ENCODE measurements at regions not wholly inside any gene's neighbourhood (a gene's known extent, or its start where the extent isn't known, plus 50 kb on each side); places are given as distances from the start of the nearest gene placed in this dataset.
A peak's percentile ranks its signal among the peaks of the same experiment; 100 is the strongest.
"Not testable (repeated sequence)": the region's sequence is repeated elsewhere in the genome, so short reads cannot be mapped to it uniquely, and the experiment has no call there.

GRCh38 chr20:29878777-29879442 lies 1378.6 kb upstream of the DEFB115 start:
- Histone ChIP-seq H3K4me2 (peak overlapping the region; percentile 78), H3K79me2 (ENCODE audit: insufficient read depth) (no peaks in the 10 kb centered on the region), H3K4me1 (ENCODE audit: control insufficient read depth in 1 of 2, insufficient read depth in 2 of 2, low read depth in 1 of 2, low read length in 1 of 2) (peaks cover 0 to 11% of the 10 kb centered on the region in 2 experiments; a peak in 1 of 4 replicates), H3K9me2 (no peaks in the 10 kb centered on the region), H2AFZ (ENCODE audit: low read depth) (peak overlapping the region; percentile 98), H3K36me3 (replicated peaks in 1 of 2; ENCODE audit: control insufficient read depth in 1 of 2, insufficient read depth in 2 of 2, low read length in 1 of 2) (no peaks in the 10 kb centered on the region), H4K20me1 (ENCODE audit: insufficient read depth) (no peaks in the 10 kb centered on the region), H3F3A (replicated peaks; ENCODE audit: insufficient read depth) (no peaks in the 10 kb centered on the region), H3K27me3 (ENCODE audit: insufficient read depth) (no peaks in the 10 kb centered on the region), H3K4me3 (ENCODE audit: low read depth in 2 of 2, low read length in 1 of 2) (peak overlapping the region; percentile 56 to 65), H3K9ac (peak overlapping the region; percentile 14; the same call in 1 of the 2 replicates), H3K9me3 (peaks cover 3% of the 10 kb centered on the region; the same call in 1 of the 2 replicates), H3K27ac (ENCODE audit: low read depth in 2 of 2, low read length in 1 of 2) (no peak overlapping the region; a peak in 1 of 4 replicates)
- CTCF ChIA-PET, result interaction anchor here (1.2 kb wide), 1 partner anchor 933 kb away, joined by 6 read pairs; no protein-coding TSS in a partner anchor
- WGBS (ENCODE audit: low lambda C conversion rate), result 32% methylated on average over 23 of the region's 24 CpGs
- POLR2A ChIA-PET, result interaction anchor here (1.1 kb wide), 1 partner anchor 382 kb away, joined by 3 read pairs; no protein-coding TSS in a partner anchor
- DNase-seq, result peak; percentile 26
- peak; percentile 46; the same call in 1 of the 2 replicates for TF ChIP-seq MXI1 (IDR thresholded peaks at IDR 0.05; ENCODE audit: low read depth, low read length)
- no peak for TF ChIP-seq MAX (IDR thresholded peaks at IDR 0.05; ENCODE audit: low read depth)
- TF ChIP-seq RCOR1 (IDR thresholded peaks at IDR 0.05; ENCODE audit: low read length), result no peak
- no peak for TF ChIP-seq POLR2AphosphoS5 (IDR thresholded peaks at IDR 0.05; ENCODE audit: low read depth, low read length)
- TF ChIP-seq ZBTB33 (IDR thresholded peaks at IDR 0.05; ENCODE audit: borderline replicate concordance, low read depth), result no peak
- no peak for TF ChIP-seq CHD2 (IDR thresholded peaks at IDR 0.05; ENCODE audit: low read length, partially characterized antibody)
- no peak for TF ChIP-seq MEF2A (IDR thresholded peaks at IDR 0.05; ENCODE audit: borderline replicate concordance, low read depth)
- TF ChIP-seq FOXM1 (IDR thresholded peaks at IDR 0.05; ENCODE audit: low read depth), result no peak

DNA sequence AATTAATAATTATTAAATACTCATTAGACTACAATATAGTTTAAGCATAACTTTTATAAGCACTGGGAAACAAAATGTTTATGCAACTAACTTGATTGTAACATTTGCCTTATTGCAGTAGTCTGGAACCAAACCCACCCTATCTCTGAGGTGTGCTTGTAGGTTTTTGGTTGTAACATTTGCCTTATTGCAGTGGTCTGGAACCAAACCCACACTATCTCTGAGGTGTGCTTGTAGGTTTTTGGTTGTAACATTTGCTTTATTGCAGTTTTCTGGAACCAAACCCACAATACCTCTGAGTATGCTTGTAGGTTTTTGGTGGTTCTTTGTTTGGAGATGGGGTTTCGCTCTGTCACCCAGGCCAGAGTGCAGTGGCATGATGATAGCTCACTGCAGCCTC lies 1376.4 kb upstream of the DEFB115 start:
- H3K9me3 ChIP-seq; H3F3A ChIP-seq (replicated peaks; ENCODE audit: insufficient read depth); H3K27ac ChIP-seq (ENCODE audit: low read depth in 2 of 2, low read length in 1 of 2); H3K9me2 ChIP-seq; DNase-seq; H3K4me2 ChIP-seq; H4K20me1 ChIP-seq (ENCODE audit: insufficient read depth); H3K27me3 ChIP-seq (ENCODE audit: insufficient read depth); POLR2A ChIA-PET; H3K9ac ChIP-seq; H3K36me3 ChIP-seq (replicated peaks in 1 of 2; ENCODE audit: control insufficient read depth in 1 of 2, insufficient read depth in 2 of 2, low read length in 1 of 2); H3K79me2 ChIP-seq (ENCODE audit: insufficient read depth); H2AFZ ChIP-seq (ENCODE audit: low read depth); H3K4me3 ChIP-seq (ENCODE audit: low read depth in 2 of 2, low read length in 1 of 2): not testable (repeated sequence)
- H3K4me1 ChIP-seq (ENCODE audit: control insufficient read depth in 1 of 2, insufficient read depth in 2 of 2, low read depth in 1 of 2, low read length in 1 of 2), result peaks cover 0 to 11% of the 10 kb centered on the region in 2 experiments; a peak in 1 of 4 replicates
- 100% methylated on average over 1 of the region's 1 CpG for WGBS (ENCODE audit: low lambda C conversion rate)
- CTCF ChIA-PET, result interaction anchor here (0.6 kb wide), 1 partner anchor 1504 kb away, joined by 3 read pairs; no protein-coding TSS in a partner anchor

DNA sequence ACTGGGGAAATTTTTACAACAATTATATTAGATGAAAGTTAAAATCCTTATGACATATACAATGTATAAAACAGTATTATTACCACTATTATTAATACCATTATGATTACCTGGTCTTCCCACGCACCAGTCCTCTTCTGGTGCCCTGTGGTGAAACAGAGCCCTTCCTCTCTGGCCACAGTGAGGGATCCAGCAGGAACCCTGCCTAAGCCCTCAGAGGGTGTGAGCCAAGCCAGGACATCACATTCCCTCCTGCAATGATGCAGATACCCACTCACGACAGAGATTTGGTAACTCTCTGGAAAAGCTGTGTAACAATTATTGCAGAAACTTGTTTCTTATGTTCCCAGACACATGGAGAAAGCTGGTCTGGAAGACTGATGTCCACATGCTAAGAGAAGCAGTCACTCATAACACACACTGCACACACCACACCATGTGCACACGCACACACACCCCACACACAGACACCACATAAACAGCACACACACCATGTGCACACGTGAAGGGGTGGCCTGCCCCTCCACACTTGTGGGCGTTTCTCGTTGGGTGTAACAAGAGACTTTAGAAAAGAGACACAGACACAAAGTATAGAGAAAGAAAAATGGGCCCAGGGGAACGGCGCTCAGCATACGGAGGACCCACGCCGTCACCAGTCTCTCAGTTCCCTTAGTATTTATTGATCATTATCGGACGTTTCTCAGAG lies 1373.8 kb upstream of the DEFB115 start:
- H3K79me2 ChIP-seq (ENCODE audit: insufficient read depth); H3K27me3 ChIP-seq (ENCODE audit: insufficient read depth); DNase-seq; CTCF ChIA-PET; H2AFZ ChIP-seq (ENCODE audit: low read depth); H3K27ac ChIP-seq (ENCODE audit: low read depth in 2 of 2, low read length in 1 of 2); H3K4me2 ChIP-seq; H3K9ac ChIP-seq; H3K9me2 ChIP-seq; H3K4me3 ChIP-seq (ENCODE audit: low read depth in 2 of 2, low read length in 1 of 2); H3K36me3 ChIP-seq (replicated peaks in 1 of 2; ENCODE audit: control insufficient read depth in 1 of 2, insufficient read depth in 2 of 2, low read length in 1 of 2); H4K20me1 ChIP-seq (ENCODE audit: insufficient read depth); H3F3A ChIP-seq (replicated peaks; ENCODE audit: insufficient read depth); H3K9me3 ChIP-seq; POLR2A ChIA-PET; H3K4me1 ChIP-seq (ENCODE audit: control insufficient read depth in 1 of 2, insufficient read depth in 2 of 2, low read depth in 1 of 2, low read length in 1 of 2): not testable (repeated sequence)
- WGBS (ENCODE audit: low lambda C conversion rate), result 67% methylated on average over 13 of the region's 13 CpGs

DNA sequence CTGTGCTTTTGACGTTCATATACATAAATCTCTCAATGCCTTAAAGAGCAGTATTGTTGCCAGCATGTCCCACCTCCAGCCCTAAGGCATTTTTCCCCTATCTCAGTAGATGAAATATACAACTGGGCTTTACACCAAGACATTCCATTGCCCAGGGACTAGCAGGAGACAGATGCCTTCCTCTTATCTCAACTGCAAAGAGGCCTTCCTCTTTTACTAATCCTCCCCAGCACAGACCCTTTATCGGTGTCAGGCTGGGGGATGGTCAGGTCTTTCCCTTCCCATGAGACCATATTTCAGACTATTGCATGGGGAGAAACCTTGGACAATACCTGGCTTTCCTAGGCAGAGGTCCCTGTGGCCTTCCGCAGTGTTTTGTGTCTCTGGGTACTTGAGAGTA lies 1373.1 kb upstream of the DEFB115 start:
- H3K36me3 ChIP-seq (replicated peaks in 1 of 2; ENCODE audit: control insufficient read depth in 1 of 2, insufficient read depth in 2 of 2, low read length in 1 of 2); H3K79me2 ChIP-seq (ENCODE audit: insufficient read depth); H3K4me2 ChIP-seq; H3K9me2 ChIP-seq; DNase-seq; H3K27me3 ChIP-seq (ENCODE audit: insufficient read depth); H3K27ac ChIP-seq (ENCODE audit: low read depth in 2 of 2, low read length in 1 of 2); POLR2A ChIA-PET; H3K4me3 ChIP-seq (ENCODE audit: low read depth in 2 of 2, low read length in 1 of 2); H3K9me3 ChIP-seq; H4K20me1 ChIP-seq (ENCODE audit: insufficient read depth); H2AFZ ChIP-seq (ENCODE audit: low read depth); H3K9ac ChIP-seq; H3F3A ChIP-seq (replicated peaks; ENCODE audit: insufficient read depth); H3K4me1 ChIP-seq (ENCODE audit: control insufficient read depth in 1 of 2, insufficient read depth in 2 of 2, low read depth in 1 of 2, low read length in 1 of 2); CTCF ChIA-PET: not testable (repeated sequence)
- 53% methylated on average over 3 of the region's 3 CpGs for WGBS (ENCODE audit: low lambda C conversion rate)
